HEK293 (cell line): ENCODE measurements at regions not wholly inside any gene's neighbourhood (a gene's known extent, or its start where the extent isn't known, plus 50 kb on each side); places are given as distances from the start of the nearest gene placed in this dataset.

Experiments
- CTCF ChIA-PET: fragments of 350-600 bp; formaldehyde crosslinking; extraction: SDS; loops from one replicate; lab custom pipeline; 2021; ENCODE audit warnings: antibody characterized with exemption; lab: Yijun Ruan, JAX
- POLR2A ChIA-PET: fragments of 300-600 bp; formaldehyde crosslinking; extraction: SDS; loops from one replicate; lab custom pipeline; 2020; ENCODE audit warnings: antibody characterized with exemption, inconsistent platforms; lab: Yijun Ruan, JAX
- H3K27ac ChIP-seq: fragments of 200-500 bp; sonication (Bioruptor generic); 2 replicates; pipeline ENCODE4 v1.5.1; 2014; ENCODE audit warnings: low read depth, low read length, control low read depth, inconsistent platforms; ENCODE audit errors: extremely low read depth
- H3K36me3 ChIP-seq, 2 experiments: fragments of 200-500 bp in 1 of 2; sonication (Bioruptor generic) in 1 of 2; 1 replicate in 1 of 2; 2 replicates in 1 of 2; pipeline ENCODE4 v1.5.1; 2014 to 2017; ENCODE audit warnings: inconsistent platforms in 2 of 2, low read length in 2 of 2; ENCODE audit not compliant: control insufficient read depth in 2 of 2, insufficient read depth in 1 of 2
- H3K4me1 ChIP-seq: fragments of 200-500 bp; sonication (Bioruptor generic); 2 replicates; pipeline ENCODE4 v1.5.1; 2014; ENCODE audit warnings: mild to moderate bottlenecking, low read length, inconsistent platforms; ENCODE audit not compliant: control insufficient read depth, insufficient read depth
- H3K4me3 ChIP-seq: 2 replicates; pipeline ENCODE4 v1.5.1; 2011; ENCODE audit warnings: low read depth, mild to moderate bottlenecking, control low read depth, low read length, moderate library complexity
- H3K9me3 ChIP-seq: fragments of 200-500 bp; sonication (Bioruptor generic); 2 replicates; pipeline ENCODE4 v1.5.1; 2014; ENCODE audit warnings: low read depth, low read length, inconsistent platforms; ENCODE audit not compliant: control insufficient read depth, insufficient read depth
- FEZF1 ChIP-seq: fragments of 450-650 bp; formaldehyde crosslinking; IDR thresholded peaks from 2 replicates; pipeline ENCODE4 v1.5.1; 2016; ENCODE audit warnings: missing biosample characterization, missing genetic modification characterization
- GFI1B ChIP-seq: fragments of 450-650 bp; formaldehyde crosslinking; IDR thresholded peaks from 2 replicates; pipeline ENCODE4 v1.5.1; 2016; ENCODE audit warnings: missing biosample characterization, missing genetic modification characterization
- PBX3 ChIP-seq: sonication (generic); formaldehyde crosslinking; IDR thresholded peaks from 2 replicates; pipeline ENCODE4 v1.8.1; 2022; ENCODE audit warnings: mild to moderate bottlenecking, moderate library complexity, missing genetic modification reagents
- SETDB1 ChIP-seq: IDR thresholded peaks from one replicate; pipeline ENCODE4 v1.6.1; 2017; ENCODE audit warnings: mild to moderate bottlenecking, low read length, moderate library complexity, mixed read lengths; ENCODE audit not compliant: insufficient read length
- TCF7L2 ChIP-seq: IDR thresholded peaks from 2 replicates; pipeline ENCODE4 v1.6.1; 2011; ENCODE audit warnings: low read depth, mild to moderate bottlenecking, inconsistent platforms, low read length, moderate library complexity, borderline replicate concordance
- ZBTB6 ChIP-seq: fragments of 450-650 bp; formaldehyde crosslinking; IDR thresholded peaks from 2 replicates; pipeline ENCODE4 v1.5.1; 2017; ENCODE audit warnings: missing biosample characterization, missing genetic modification characterization
- ZNF132 ChIP-seq: fragments of 450-650 bp; formaldehyde crosslinking; IDR thresholded peaks from 2 replicates; pipeline ENCODE4 v1.5.1; 2017; ENCODE audit warnings: missing biosample characterization, missing genetic modification characterization, borderline replicate concordance
- ZNF274 ChIP-seq, 2 experiments: fragments of 200-500 bp in 1 of 2; fragments of 450-650 bp in 1 of 2; sonication (Bioruptor generic) in 1 of 2; formaldehyde crosslinking in 1 of 2; IDR thresholded peaks; 2 replicates each; pipeline versions ENCODE4 v1.5.1 to v1.6.1; 2014 to 2016; ENCODE audit warnings: borderline replicate concordance in 1 of 2, inconsistent platforms in 1 of 2, low read length in 1 of 2, missing biosample characterization in 1 of 2, missing genetic modification characterization in 1 of 2
- ZNF335 ChIP-seq: fragments of 450-650 bp; formaldehyde crosslinking; conservative IDR thresholded peaks from 2 replicates; pipeline ENCODE4 v1.5.1; 2016; ENCODE audit warnings: missing biosample characterization, missing genetic modification characterization
- ZNF366 ChIP-seq: fragments of 450-650 bp; formaldehyde crosslinking; conservative IDR thresholded peaks from 2 replicates; pipeline ENCODE4 v1.5.1; 2016; ENCODE audit warnings: missing biosample characterization, missing genetic modification characterization
- ZNF391 ChIP-seq: fragments of 450-650 bp; formaldehyde crosslinking; IDR thresholded peaks from 2 replicates; pipeline ENCODE4 v1.5.1; 2016; ENCODE audit warnings: low read depth, missing biosample characterization, missing genetic modification characterization, borderline replicate concordance
- ZNF433 ChIP-seq: fragments of 450-650 bp; formaldehyde crosslinking; IDR thresholded peaks from 2 replicates; pipeline ENCODE4 v1.5.1; 2016; ENCODE audit warnings: missing biosample characterization, missing genetic modification characterization, low read depth
- ZNF521 ChIP-seq: fragments of 450-650 bp; formaldehyde crosslinking; IDR thresholded peaks from 2 replicates; pipeline ENCODE4 v1.5.1; 2017; ENCODE audit warnings: missing biosample characterization, mild to moderate bottlenecking, missing genetic modification characterization
- ZNF544 ChIP-seq: fragments of 450-650 bp; formaldehyde crosslinking; IDR thresholded peaks from 2 replicates; pipeline ENCODE4 v1.5.0; 2017; ENCODE audit warnings: missing biosample characterization, missing genetic modification characterization
- ZNF580 ChIP-seq: fragments of 450-650 bp; formaldehyde crosslinking; IDR thresholded peaks from 2 replicates; pipeline ENCODE4 v1.5.1; 2016; ENCODE audit warnings: missing biosample characterization, missing genetic modification characterization
- ZNF629 ChIP-seq: fragments of 450-650 bp; formaldehyde crosslinking; IDR thresholded peaks from 2 replicates; pipeline ENCODE4 v1.5.1; 2017; ENCODE audit warnings: missing biosample characterization, missing genetic modification characterization
- ZNF830 ChIP-seq: fragments of 450-650 bp; IDR thresholded peaks from 2 replicates; pipeline ENCODE4 v1.5.0; 2018; ENCODE audit warnings: missing biosample characterization, missing genetic modification characterization, low read depth, mild to moderate bottlenecking, moderate library complexity
- ZSCAN16 ChIP-seq: fragments of 450-650 bp; formaldehyde crosslinking; IDR thresholded peaks from 2 replicates; pipeline ENCODE4 v1.5.1; 2016; ENCODE audit warnings: missing biosample characterization, missing genetic modification characterization
- ZSCAN23 ChIP-seq: fragments of 450-650 bp; formaldehyde crosslinking; IDR thresholded peaks from 2 replicates; pipeline ENCODE4 v1.5.1; 2016; ENCODE audit warnings: missing biosample characterization, missing genetic modification characterization

DNA sequence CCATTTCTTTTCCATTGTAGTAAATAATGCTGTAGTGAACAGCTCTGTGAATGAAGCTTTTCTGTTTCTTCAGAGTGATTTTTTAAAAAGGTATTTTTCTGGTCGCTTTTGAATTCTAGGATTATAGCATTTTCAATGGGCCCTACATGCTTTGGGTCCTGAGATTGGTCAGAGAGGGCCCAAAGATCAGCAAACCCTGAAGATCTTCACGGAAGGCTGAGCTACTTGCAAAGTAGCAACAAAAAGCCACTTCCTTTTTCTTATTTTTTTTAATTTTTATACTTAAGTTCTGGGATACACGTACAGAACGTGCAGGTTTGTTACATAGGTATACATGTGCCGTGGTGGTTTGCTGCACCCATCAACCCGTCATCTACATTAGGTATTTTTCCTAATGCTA lies 200.5 kb downstream of the FAT3 start (continued):
- no peak for TF ChIP-seq ZSCAN23 (tag by site-specific recombination)

DNA sequence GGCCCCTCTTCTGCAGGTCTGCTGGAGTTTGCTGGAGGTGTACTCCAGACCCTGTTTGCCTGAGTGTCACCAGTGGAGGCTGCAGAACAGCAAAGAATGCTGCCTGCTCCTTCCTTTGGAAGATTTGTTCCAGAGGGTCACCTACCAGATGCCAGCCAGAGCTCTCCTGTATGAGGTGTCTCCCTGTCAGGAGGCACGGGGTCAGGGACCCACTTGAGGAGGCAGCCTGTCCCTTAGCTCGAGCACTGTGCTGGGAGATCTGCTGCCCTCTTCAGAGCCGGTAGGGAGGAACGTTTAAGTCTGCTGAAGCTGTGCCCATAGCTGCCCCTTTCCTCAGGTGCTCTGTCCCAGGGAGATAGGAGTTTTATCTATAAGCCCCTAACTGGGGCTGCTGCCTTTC lies 207.9 kb downstream of the FAT3 start:
- no peak overlapping the region for H3K4me3 ChIP-seq
- CTCF ChIA-PET, result interaction anchor here (0.6 kb wide), 1 partner anchor 97 kb away, joined by 4 read pairs; no protein-coding TSS in a partner anchor

GRCh38 chr11:92436034-92436920 lies 211.7 kb downstream of the FAT3 start:
- POLR2A ChIA-PET, result no interaction called here
- no peak overlapping the region for H3K4me3 ChIP-seq
- H3K9me3 ChIP-seq, result no peaks in the 10 kb centered on the region
- TF ChIP-seq ZNF335 (tag by site-specific recombination) (no peak), ZNF274 (IDR thresholded peaks at IDR 0.05; ENCODE audit: low read length) (no peak), ZNF274 (tag by site-specific recombination; IDR thresholded peaks at IDR 0.05; ENCODE audit: borderline replicate concordance) (no peak), ZNF521 (tag by site-specific recombination) (no peak), ZNF391 (tag by site-specific recombination) (no peak), ZNF629 (no peak), ZNF580 (tag by site-specific recombination) (no peak), ZNF132 (tag by site-specific recombination) (no peak), GFI1B (no peak)
- H3K36me3 ChIP-seq, result no peaks in the 10 kb centered on the region; a peak in 1 of 3 replicates
- H3K27ac ChIP-seq, result no peak overlapping the region
- no peaks in the 10 kb centered on the region for H3K4me1 ChIP-seq
- CTCF ChIA-PET, result no interaction called here

More for the DNA sequence above, 207.9 kb downstream of the FAT3 start:
- Histone ChIP-seq H3K36me3 (no peaks in the 10 kb centered on the region; a peak in 1 of 3 replicates), H3K27ac (no peak overlapping the region), H3K4me1 (no peaks in the 10 kb centered on the region), H3K9me3 (no peaks in the 10 kb centered on the region)
- POLR2A ChIA-PET, result no interaction called here
- no peak for TF ChIP-seq ZNF366 (tag by site-specific recombination)
- TF ChIP-seq ZNF830, result no peak
- no peak for TF ChIP-seq SETDB1
- no peak for TF ChIP-seq ZNF544 (tag by site-specific recombination)
- TF ChIP-seq TCF7L2, result no peak
- TF ChIP-seq ZNF433 (tag by site-specific recombination), result no peak
- TF ChIP-seq ZSCAN16 (tag by site-specific recombination), result no peak
- TF ChIP-seq PBX3 (CRISPR knock-in tag), result no peak
- TF ChIP-seq FEZF1, result no peak
- TF ChIP-seq ZBTB6 (tag by site-specific recombination), result no peak
